ENCODE measurements at regions not wholly inside any gene's neighbourhood (a gene's known extent, or its start where the extent isn't known, plus 50 kb on each side); places are given as distances from the start of the nearest gene placed in this dataset.

GRCh38 chr12:76948879-76949278, 70.1 kb upstream of the CSRP2 start:
- ChIA-PET POLR2A (no interaction called here), CTCF (no interaction called here)
- TF ChIP-seq CTCF (IDR thresholded peaks at IDR 0.05; ENCODE audit: control extremely low read depth, extremely low read depth, low read depth, missing control alignments) = no peak
- no peak for DNase-seq (ENCODE audit: extremely low spot score)

- ChIA-PET CTCF (interaction anchor here (1.3 kb wide), 1 partner anchor 73 kb away, joined by 3 read pairs; no protein-coding TSS in a partner anchor), POLR2A (no interaction called here)
- TF ChIP-seq CTCF (IDR thresholded peaks at IDR 0.05; ENCODE audit: control extremely low read depth, extremely low read depth, low read depth, missing control alignments) = no peak
- DNase-seq (ENCODE audit: extremely low spot score) = no peak
Measured at GRCh38 chr12:76947304-76947703, 68.5 kb upstream of the CSRP2 start.

GRCh38 chr12:76946446-76946845, 67.6 kb upstream of the CSRP2 start:
- TF ChIP-seq CTCF (IDR thresholded peaks at IDR 0.05; ENCODE audit: control extremely low read depth, extremely low read depth, low read depth, missing control alignments) = no peak
- no peak for DNase-seq (ENCODE audit: extremely low spot score)
- ChIA-PET CTCF (interaction anchor here (1.3 to 1.6 kb wide), 2 partner anchors 16 to 74 kb away, joined by 3 to 5 read pairs; no protein-coding TSS in a partner anchor), POLR2A (no interaction called here)

- no peak for TF ChIP-seq CTCF (IDR thresholded peaks at IDR 0.05; ENCODE audit: control extremely low read depth, extremely low read depth, low read depth, missing control alignments)
- POLR2A ChIA-PET = no interaction called here
- CTCF ChIA-PET = interaction anchor here (1.3 to 1.6 kb wide), 2 partner anchors 15 to 75 kb away, joined by 3 to 5 read pairs; no protein-coding TSS in a partner anchor
- no peak for DNase-seq (ENCODE audit: extremely low spot score)
Measured at GRCh38 chr12:76945867-76946266, 67.0 kb upstream of the CSRP2 start.

GRCh38 chr12:76944892-76945291, 66.1 kb upstream of the CSRP2 start:
- no peak for DNase-seq (ENCODE audit: extremely low spot score)
- POLR2A ChIA-PET = no interaction called here
- CTCF ChIA-PET = interaction anchor here (1.1 to 1.6 kb wide), 2 partner anchors 14 to 16 kb away, joined by 4 to 5 read pairs; no protein-coding TSS in a partner anchor
- TF ChIP-seq CTCF (IDR thresholded peaks at IDR 0.05; ENCODE audit: control extremely low read depth, extremely low read depth, low read depth, missing control alignments) = no peak

- no peak for DNase-seq (ENCODE audit: extremely low spot score)
- ChIA-PET CTCF (no interaction called here), POLR2A (no interaction called here)
- TF ChIP-seq CTCF (IDR thresholded peaks at IDR 0.05; ENCODE audit: control extremely low read depth, extremely low read depth, low read depth, missing control alignments) = no peak
Measured at GRCh38 chr12:76943008-76943407, 64.2 kb upstream of the CSRP2 start.

GRCh38 chr12:76942267-76942666, 63.4 kb upstream of the CSRP2 start:
- DNase-seq (ENCODE audit: extremely low spot score) = no peak
- TF ChIP-seq CTCF (IDR thresholded peaks at IDR 0.05; ENCODE audit: control extremely low read depth, extremely low read depth, low read depth, missing control alignments) = no peak

More at GRCh38 chr12:76942267-76942666, 63.4 kb upstream of the CSRP2 start:
- ChIA-PET CTCF (no interaction called here), POLR2A (no interaction called here)
